GM12878 (cell line): ENCODE measurements at regions not wholly inside any gene's neighbourhood (a gene's known extent, or its start where the extent isn't known, plus 50 kb on each side); places are given as distances from the start of the nearest gene placed in this dataset.

ENCODE experiments used
- ATAC-seq: fragments of 200-7000 bp; cut with Tn5 transposase; 3 replicates; pipeline ENCODE4 v1.9.1; 2020; ENCODE audit warnings: mild to moderate bottlenecking, moderate library complexity
- BruUV-seq: library from RNA; stranded (reverse); fragments of 400-500 nt; replicated peaks from 2 replicates; lab custom pipeline; 2021; lab: Mats Ljungman, UMichigan
- CTCF ChIA-PET: fragments of 300-600 bp; sonication (Branson Sonifier 250); formaldehyde crosslinking; extraction: SDS; loops from one replicate; lab custom pipeline; 2021; ENCODE audit warnings: inconsistent platforms; lab: Yijun Ruan, JAX
- POLR2A ChIA-PET: fragments of 350-600 bp; formaldehyde crosslinking; extraction: SDS; loops from one replicate; lab custom pipeline; 2021; ENCODE audit warnings: inconsistent platforms; lab: Charles Lee
- RAD21 ChIA-PET: fragments of 300-600 bp; sonication (Branson Sonifier 250); formaldehyde crosslinking; loops from one replicate; lab custom pipeline; 2023; ENCODE audit warnings: antibody characterized with exemption; ENCODE audit not compliant: unreplicated experiment; lab: Charles Lee
- SMC1A ChIA-PET: fragments of 300-600 bp; sonication (Branson Sonifier 250); formaldehyde crosslinking; loops from one replicate; lab custom pipeline; 2023; ENCODE audit not compliant: unreplicated experiment, uncharacterized antibody; lab: Charles Lee
- DNase-seq: peaks from one replicate; pipeline ENCODE4 v3.0.0-alpha.2; 2011; ENCODE audit warnings: low read depth, low spot score
- FAIRE-seq: peaks from 3 replicates; lab custom pipeline; 2011; peaks lifted over from hg19 to GRCh38; lab: Jason Lieb, UNC
- H2AFZ ChIP-seq: 2 replicates; pipeline ENCODE4 v1.6.0; 2011; ENCODE audit warnings: low read depth, low read length, control low read depth; ENCODE audit not compliant: control insufficient read depth
- H3K27ac ChIP-seq: 2 replicates; pipeline ENCODE4 v1.5.1; 2011; ENCODE audit warnings: control low read depth; ENCODE audit not compliant: control insufficient read depth, insufficient read depth
- H3K27me3 ChIP-seq, 2 experiments: replicated peaks in 1 of 2; 2 replicates each; pipeline versions ENCODE4 v1.6.0 to v1.6.1; 2011; ENCODE audit warnings: low read length in 1 of 2; ENCODE audit not compliant: control insufficient read depth in 2 of 2, insufficient read depth in 2 of 2
- H3K36me3 ChIP-seq, 2 experiments: 2 replicates each; pipeline ENCODE4 v1.5.1; 2011; ENCODE audit warnings: low read length in 1 of 2; ENCODE audit not compliant: control insufficient read depth in 2 of 2, insufficient read depth in 2 of 2
- H3K4me1 ChIP-seq: 2 replicates; pipeline ENCODE4 v1.6.1; 2011; ENCODE audit warnings: mild to moderate bottlenecking, low read length, moderate library complexity, mixed read lengths; ENCODE audit not compliant: control insufficient read depth, insufficient read depth
- H3K4me2 ChIP-seq: 2 replicates; pipeline ENCODE4 v1.6.0; 2011; ENCODE audit warnings: control low read depth; ENCODE audit not compliant: control insufficient read depth, insufficient read depth
- H3K4me3 ChIP-seq: fragments of 200-600 bp; sonication (generic); 2 replicates; pipeline ENCODE4 v1.5.1; 2016
- H3K79me2 ChIP-seq: 2 replicates; pipeline ENCODE4 v1.6.0; 2011; ENCODE audit warnings: low read length; ENCODE audit not compliant: control insufficient read depth, insufficient read depth
- H3K9ac ChIP-seq: 2 replicates; pipeline ENCODE4 v1.8.0; 2011; ENCODE audit warnings: low read length, control low read depth, mixed read lengths; ENCODE audit not compliant: control insufficient read depth, insufficient read depth
- H3K9me3 ChIP-seq: replicated peaks from 3 replicates; pipeline ENCODE4 v1.5.1; 2011; ENCODE audit warnings: mild to moderate bottlenecking, low read length; ENCODE audit not compliant: control insufficient read depth, insufficient read depth
- H4K20me1 ChIP-seq: 2 replicates; pipeline ENCODE4 v1.6.0; 2011; ENCODE audit not compliant: control insufficient read depth, insufficient read depth
- ESRRA ChIP-seq: IDR thresholded peaks from 2 replicates; pipeline ENCODE4 v1.6.1; 2012; ENCODE audit warnings: mild to moderate bottlenecking, low read length, improper control_type of control experiment
- IKZF1 ChIP-seq: fragments of 450-650 bp; conservative IDR thresholded peaks from 2 replicates; pipeline ENCODE4 v1.6.1; 2017; ENCODE audit warnings: antibody characterized with exemption, mild to moderate bottlenecking
- IKZF2 ChIP-seq, 2 experiments: fragments of 450-650 bp; IDR thresholded peaks; 2 replicates each; pipeline ENCODE4 v1.6.1; 2017; ENCODE audit warnings: mild to moderate bottlenecking in 2 of 2, moderate library complexity in 2 of 2
- KLF5 ChIP-seq: fragments of 450-650 bp; IDR thresholded peaks from 2 replicates; pipeline ENCODE4 v1.6.1; 2014; ENCODE audit warnings: mild to moderate bottlenecking; ENCODE audit not compliant: partially characterized antibody
- MTA2 ChIP-seq: fragments of 450-650 bp; IDR thresholded peaks from 2 replicates; pipeline ENCODE4 v1.6.1; 2016; ENCODE audit warnings: low read depth, mild to moderate bottlenecking, moderate library complexity
- TAF1 ChIP-seq: IDR thresholded peaks from 2 replicates; pipeline ENCODE4 v1.6.1; 2011; ENCODE audit warnings: mild to moderate bottlenecking, low read depth, low read length, borderline replicate concordance
- TBL1XR1 ChIP-seq: IDR thresholded peaks from 2 replicates; pipeline ENCODE4 v1.6.1; 2012; ENCODE audit warnings: low read depth, low read length, improper control_type of control experiment
- TCF7 ChIP-seq: IDR thresholded peaks from 2 replicates; pipeline ENCODE4 v1.6.1; 2014; ENCODE audit warnings: antibody characterized with exemption, borderline replicate concordance
- YBX1 ChIP-seq: fragments of 450-650 bp; IDR thresholded peaks from 2 replicates; pipeline ENCODE4 v1.6.1; 2016; ENCODE audit warnings: antibody characterized with exemption
- ZBED1 ChIP-seq: IDR thresholded peaks from 2 replicates; pipeline ENCODE4 v1.6.1; 2016; ENCODE audit warnings: borderline replicate concordance
- ZZZ3 ChIP-seq: IDR thresholded peaks from 2 replicates; pipeline ENCODE4 v1.6.1; 2011; ENCODE audit warnings: low read depth; ENCODE audit not compliant: control insufficient read depth, insufficient read length
- WGBS: methylation state at CpG from one replicate; pipeline ENCODE4 v1.1.6; 2016; ENCODE audit warnings: low lambda C conversion rate; ENCODE audit not compliant: insufficient replicate concordance, insufficient coverage; ENCODE audit errors: missing lambda C conversion rate; 5-methylcytosine and 5-hydroxymethylcytosine counted together
- in situ Hi-C: fragments of 300-500 bp; cut with MboI; formaldehyde crosslinking; loops from 9 replicates; pipeline ENCODE4 v1.14.3; 2018; ENCODE audit warnings: mixed read lengths
- intact Hi-C: fragments of 100-400 bp; cut with micrococcal nuclease; formaldehyde crosslinking; loops from one replicate; pipeline ENCODE4 v1.14.2; 2022; ENCODE audit not compliant: unreplicated experiment
- TF ChIP-seq, protein P1 (sequence below): fragments of 450-650 bp; IDR thresholded peaks from 2 replicates; pipeline ENCODE4 v1.6.1; 2017; ENCODE audit warnings: mild to moderate bottlenecking
- TF ChIP-seq, protein P2 (sequence below): fragments of 450-650 bp; IDR thresholded peaks from 2 replicates; pipeline ENCODE4 v1.6.1; 2018; ENCODE audit warnings: mild to moderate bottlenecking, low read depth, moderate library complexity; ENCODE audit not compliant: partially characterized antibody

DNA sequence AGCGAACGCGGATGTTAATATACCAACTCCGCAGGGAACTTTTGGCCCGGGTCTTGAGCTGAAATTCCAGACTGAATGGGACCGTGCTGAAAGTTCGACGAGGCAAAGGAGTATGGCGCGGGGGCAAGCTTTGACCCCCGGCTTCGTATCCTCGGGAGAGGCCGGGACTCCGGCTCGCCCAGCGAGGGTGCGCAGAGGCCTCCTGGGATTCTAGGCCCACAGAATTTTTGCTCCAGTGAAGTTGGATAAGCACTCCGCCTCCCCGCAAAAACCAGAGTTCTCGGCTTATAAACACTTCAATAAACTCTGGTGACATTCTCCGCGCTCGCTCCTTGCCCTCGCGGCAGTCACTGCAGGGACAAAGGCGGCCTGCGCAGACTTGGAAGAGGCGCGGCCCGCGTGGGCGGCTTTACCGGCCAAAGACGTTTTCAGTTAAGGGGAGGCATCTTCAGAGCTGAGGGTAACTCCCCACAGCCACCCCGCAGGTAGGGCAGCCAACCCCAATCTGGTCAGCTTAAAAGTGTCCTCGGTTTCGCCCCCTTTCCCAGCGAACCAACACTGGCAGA lies 112.6 kb downstream of the KCNRG start:
- DNase-seq, result no peak
- Histone ChIP-seq H4K20me1 (no peaks in the 10 kb centered on the region), H3K4me3 (no peak overlapping the region; the same call in 1 of the 2 replicates), H3K9me3 (peaks cover 6% of the 10 kb centered on the region; the same call in 2 of the 3 replicates), H3K4me2 (peak overlapping the region; percentile 97), H3K79me2 (no peaks in the 10 kb centered on the region), H3K27me3 (peaks cover 13 to 21% of the 10 kb centered on the region in 2 experiments), H3K9ac (no peak overlapping the region), H3K27ac (no peak overlapping the region), H3K36me3 (no peaks in the 10 kb centered on the region), H3K4me1 (peaks cover 54% of the 10 kb centered on the region), H2AFZ (no peak overlapping the region)
- no TSS peak for BruUV-seq
- intact Hi-C loops, result loop anchor here (2.0 to 5.0 kb wide), 3 partner anchors 109 to 784 kb away; no protein-coding TSS in a partner anchor
- RAD21 ChIA-PET, result interaction anchor here (1.2 kb wide), 1 partner anchor 673 kb away, joined by 4 read pairs; no protein-coding TSS in a partner anchor
- WGBS, result 60% methylated on average over 37 of the region's 39 CpGs
- in situ Hi-C loops, result no loop called here
- SMC1A ChIA-PET, result interaction anchor here (1.7 kb wide), 1 partner anchor 149 kb away, joined by 4 read pairs; no protein-coding TSS in a partner anchor
- FAIRE-seq, result no peak
- CTCF ChIA-PET, result no interaction called here
- POLR2A ChIA-PET, result no interaction called here
- TF ChIP-seq YBX1 (no peak), ESRRA (no peak), MTA2 (no peak), ZBED1 (no peak), KLF5 (no peak), IKZF1 (no peak), TBL1XR1 (no peak), IKZF2 (IDR thresholded peaks at IDR 0.05) (no peak), TCF7 (no peak), TAF1 (no peak), ZZZ3 (no peak)
- TF ChIP-seq, protein P1, sequence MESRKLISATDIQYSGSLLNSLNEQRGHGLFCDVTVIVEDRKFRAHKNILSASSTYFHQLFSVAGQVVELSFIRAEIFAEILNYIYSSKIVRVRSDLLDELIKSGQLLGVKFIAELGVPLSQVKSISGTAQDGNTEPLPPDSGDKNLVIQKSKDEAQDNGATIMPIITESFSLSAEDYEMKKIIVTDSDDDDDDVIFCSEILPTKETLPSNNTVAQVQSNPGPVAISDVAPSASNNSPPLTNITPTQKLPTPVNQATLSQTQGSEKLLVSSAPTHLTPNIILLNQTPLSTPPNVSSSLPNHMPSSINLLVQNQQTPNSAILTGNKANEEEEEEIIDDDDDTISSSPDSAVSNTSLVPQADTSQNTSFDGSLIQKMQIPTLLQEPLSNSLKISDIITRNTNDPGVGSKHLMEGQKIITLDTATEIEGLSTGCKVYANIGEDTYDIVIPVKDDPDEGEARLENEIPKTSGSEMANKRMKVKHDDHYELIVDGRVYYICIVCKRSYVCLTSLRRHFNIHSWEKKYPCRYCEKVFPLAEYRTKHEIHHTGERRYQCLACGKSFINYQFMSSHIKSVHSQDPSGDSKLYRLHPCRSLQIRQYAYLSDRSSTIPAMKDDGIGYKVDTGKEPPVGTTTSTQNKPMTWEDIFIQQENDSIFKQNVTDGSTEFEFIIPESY, result no peak
- TF ChIP-seq, protein P2, sequence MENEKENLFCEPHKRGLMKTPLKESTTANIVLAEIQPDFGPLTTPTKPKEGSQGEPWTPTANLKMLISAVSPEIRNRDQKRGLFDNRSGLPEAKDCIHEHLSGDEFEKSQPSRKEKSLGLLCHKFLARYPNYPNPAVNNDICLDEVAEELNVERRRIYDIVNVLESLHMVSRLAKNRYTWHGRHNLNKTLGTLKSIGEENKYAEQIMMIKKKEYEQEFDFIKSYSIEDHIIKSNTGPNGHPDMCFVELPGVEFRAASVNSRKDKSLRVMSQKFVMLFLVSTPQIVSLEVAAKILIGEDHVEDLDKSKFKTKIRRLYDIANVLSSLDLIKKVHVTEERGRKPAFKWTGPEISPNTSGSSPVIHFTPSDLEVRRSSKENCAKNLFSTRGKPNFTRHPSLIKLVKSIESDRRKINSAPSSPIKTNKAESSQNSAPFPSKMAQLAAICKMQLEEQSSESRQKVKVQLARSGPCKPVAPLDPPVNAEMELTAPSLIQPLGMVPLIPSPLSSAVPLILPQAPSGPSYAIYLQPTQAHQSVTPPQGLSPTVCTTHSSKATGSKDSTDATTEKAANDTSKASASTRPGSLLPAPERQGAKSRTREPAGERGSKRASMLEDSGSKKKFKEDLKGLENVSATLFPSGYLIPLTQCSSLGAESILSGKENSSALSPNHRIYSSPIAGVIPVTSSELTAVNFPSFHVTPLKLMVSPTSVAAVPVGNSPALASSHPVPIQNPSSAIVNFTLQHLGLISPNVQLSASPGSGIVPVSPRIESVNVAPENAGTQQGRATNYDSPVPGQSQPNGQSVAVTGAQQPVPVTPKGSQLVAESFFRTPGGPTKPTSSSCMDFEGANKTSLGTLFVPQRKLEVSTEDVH, result no peak
- TF ChIP-seq, all 136 proteins: peak for 0
- ATAC-seq, result no peak
